Lower leg skin (tissue), 3 donors: ENCODE measurements at regions not wholly inside any gene's neighbourhood (a gene's known extent, or its start where the extent isn't known, plus 50 kb on each side); places are given as distances from the start of the nearest gene placed in this dataset.

Source experiments
- CTCF ChIP-seq, 3 donors: fragments of 450-650 bp; IDR thresholded peaks; one replicate each; pipeline ENCODE4 v1.5.1; 2016; ENCODE audit warnings: antibody characterized with exemption in 3 of 3, mild to moderate bottlenecking in 3 of 3, moderate library complexity in 2 of 3
- POLR2A ChIP-seq, 2 donors: fragments of 450-650 bp; IDR thresholded peaks; one replicate each; pipeline ENCODE4 v1.6.1; 2016 to 2017; ENCODE audit warnings: antibody characterized with exemption in 2 of 2, mild to moderate bottlenecking in 1 of 2, moderate library complexity in 1 of 2

DNA sequence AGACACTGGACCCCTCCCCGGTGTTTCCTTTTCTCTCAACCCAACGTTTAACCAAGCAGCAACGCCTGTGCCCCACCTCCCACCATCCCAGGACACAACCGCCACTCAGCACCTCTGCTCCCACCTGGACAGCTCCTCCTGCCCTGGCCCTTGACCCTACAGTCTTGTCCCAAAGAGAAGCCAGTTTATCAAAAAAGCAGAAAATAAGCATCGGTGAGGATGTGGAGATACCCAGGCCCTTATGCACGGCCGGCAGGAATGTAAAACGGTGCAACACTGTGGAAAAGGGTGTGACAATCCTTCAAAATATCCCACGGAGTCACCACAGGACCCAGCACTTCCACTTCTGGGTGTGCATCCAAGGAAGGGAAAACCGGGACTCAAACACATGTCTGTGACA lies 176.2 kb upstream of the RNF32 start:
- no peak for TF ChIP-seq CTCF (IDR thresholded peaks at IDR 0.05)
- TF ChIP-seq POLR2A (IDR thresholded peaks at IDR 0.05), result no peak
